NCI-H1092 (cell line): ENCODE measurements at regions not wholly inside any gene's neighbourhood (a gene's known extent, or its start where the extent isn't known, plus 50 kb on each side); places are given as distances from the start of the nearest gene placed in this dataset.
"Not testable (repeated sequence)": the region's sequence is repeated elsewhere in the genome, so short reads cannot be mapped to it uniquely, and the experiment has no call there.

Experiments used
- DNase-seq: peaks from one replicate; lab custom pipeline; 2025; lab: John Stamatoyannopoulos, UW

- DNase-seq, result peak; percentile 6
Observed at GRCh38 chr7:32816409-32816948, 75.1 kb downstream of the KBTBD2 start.

GRCh38 chr7:32814779-32815178 lies 76.8 kb downstream of the KBTBD2 start:
- not testable (repeated sequence) for DNase-seq

GRCh38 chr7:32809871-32810270 lies 81.7 kb downstream of the KBTBD2 start:
- no peak for DNase-seq

GRCh38 chr7:32809347-32809746 lies 82.2 kb downstream of the KBTBD2 start:
- DNase-seq, result no peak

- no peak for DNase-seq
Observed at GRCh38 chr7:32803406-32804141, 88.0 kb downstream of the KBTBD2 start.

GRCh38 chr7:32802305-32802910 lies 89.2 kb downstream of the KBTBD2 start:
- DNase-seq, result no peak

GRCh38 chr7:32793053-32793452 lies 98.5 kb downstream of the KBTBD2 start:
- not testable (repeated sequence) for DNase-seq

- not testable (repeated sequence) for DNase-seq
Observed at GRCh38 chr7:32790766-32791430, 100.7 kb downstream of the KBTBD2 start.

- not testable (repeated sequence) for DNase-seq
Observed at GRCh38 chr7:32789266-32789665, 102.3 kb downstream of the KBTBD2 start.

GRCh38 chr7:32788174-32788573 lies 103.4 kb downstream of the KBTBD2 start:
- DNase-seq, result not testable (repeated sequence)

GRCh38 chr7:32785365-32785944 lies 106.1 kb downstream of the KBTBD2 start:
- DNase-seq, result not testable (repeated sequence)

- not testable (repeated sequence) for DNase-seq
Observed at GRCh38 chr7:32779895-32780294, 111.7 kb downstream of the KBTBD2 start.

GRCh38 chr7:32779167-32779566 lies 112.4 kb downstream of the KBTBD2 start:
- no peak for DNase-seq

- DNase-seq, result not testable (repeated sequence)
Observed at GRCh38 chr7:32777041-32777666, 114.4 kb downstream of the KBTBD2 start.

- DNase-seq, result not testable (repeated sequence)
Observed at GRCh38 chr7:32776318-32776717, 115.2 kb downstream of the KBTBD2 start.

- DNase-seq, result not testable (repeated sequence)
Observed at GRCh38 chr7:32775809-32776208, 115.8 kb downstream of the KBTBD2 start.

- no peak for DNase-seq
Observed at GRCh38 chr7:32774541-32774951, 117.0 kb downstream of the KBTBD2 start.

- DNase-seq, result not testable (repeated sequence)
Observed at GRCh38 chr7:32768866-32769510, 122.6 kb downstream of the KBTBD2 start.

GRCh38 chr7:32768338-32768737 lies 123.2 kb downstream of the KBTBD2 start:
- DNase-seq, result not testable (repeated sequence)

GRCh38 chr7:32765649-32766251 lies 125.8 kb downstream of the KBTBD2 start:
- not testable (repeated sequence) for DNase-seq

- no peak for DNase-seq
Observed at GRCh38 chr7:32765185-32765584, 126.4 kb downstream of the KBTBD2 start.
